ENCODE measurements at regions not wholly inside any gene's neighbourhood (a gene's known extent, or its start where the extent isn't known, plus 50 kb on each side); places are given as distances from the start of the nearest gene placed in this dataset.

GRCh38 chr2:156083763-156084493, 248.6 kb downstream of the NR4A2 start:
- no peak overlapping the region for H3K27ac ChIP-seq (ENCODE audit: low read depth in 2 of 2, low read length in 1 of 2)
- 25% methylated on average over 14 of the region's 15 CpGs for WGBS (ENCODE audit: low lambda C conversion rate)
- TF ChIP-seq SMC3 (IDR thresholded peaks at IDR 0.05; ENCODE audit: low read depth, low read length) (no peak), TAF1 (IDR thresholded peaks at IDR 0.05; ENCODE audit: borderline replicate concordance, low read depth, low read length) (no peak), TEAD4 (IDR thresholded peaks at IDR 0.05; ENCODE audit: borderline replicate concordance, insufficient read depth) (no peak), MXI1 (IDR thresholded peaks at IDR 0.05; ENCODE audit: low read depth, low read length) (no peak), NFIC (IDR thresholded peaks at IDR 0.05; ENCODE audit: borderline replicate concordance) (no peak), FOXM1 (IDR thresholded peaks at IDR 0.05; ENCODE audit: low read depth) (no peak), USF2 (IDR thresholded peaks at IDR 0.05; ENCODE audit: borderline replicate concordance, low read depth, low read length) (no peak), IRF3 (IDR thresholded peaks at IDR 0.05; ENCODE audit: low read depth, low read length) (no peak)
- no peaks in the 10 kb centered on the region; the same call in 1 of the 2 replicates for H3K9me2 ChIP-seq
- no peak overlapping the region for H3K4me3 ChIP-seq (ENCODE audit: low read depth in 2 of 2, low read length in 1 of 2)
- CTCF ChIA-PET, result no interaction called here
- H3K27me3 ChIP-seq (ENCODE audit: insufficient read depth), result no peaks in the 10 kb centered on the region
- no peaks in the 10 kb centered on the region for H3K4me1 ChIP-seq (ENCODE audit: control insufficient read depth in 1 of 2, insufficient read depth in 2 of 2, low read depth in 1 of 2, low read length in 1 of 2)
- H3F3A ChIP-seq (replicated peaks; ENCODE audit: insufficient read depth), result no peaks in the 10 kb centered on the region
- no peaks in the 10 kb centered on the region for H3K79me2 ChIP-seq (ENCODE audit: insufficient read depth)
- no peaks in the 10 kb centered on the region for H3K36me3 ChIP-seq (replicated peaks in 1 of 2; ENCODE audit: control insufficient read depth in 1 of 2, insufficient read depth in 2 of 2, low read length in 1 of 2)
- DNase-seq, result no peak
- POLR2A ChIA-PET, result no interaction called here
- no peaks in the 10 kb centered on the region for H4K20me1 ChIP-seq (ENCODE audit: insufficient read depth)
- H3K9me3 ChIP-seq, result no peaks in the 10 kb centered on the region
- H3K9ac ChIP-seq, result no peak overlapping the region
- H3K4me2 ChIP-seq, result no peak overlapping the region
- peak overlapping the region; percentile 72; the same call in 1 of the 2 replicates for H2AFZ ChIP-seq (ENCODE audit: low read depth)

- no peaks in the 10 kb centered on the region for H3K4me1 ChIP-seq (ENCODE audit: control insufficient read depth in 1 of 2, insufficient read depth in 2 of 2, low read depth in 1 of 2, low read length in 1 of 2)
- ChIA-PET CTCF (no interaction called here), POLR2A (no interaction called here)
- H4K20me1 ChIP-seq (ENCODE audit: insufficient read depth), result no peaks in the 10 kb centered on the region
- TF ChIP-seq YY1 (IDR thresholded peaks at IDR 0.05; ENCODE audit: low read depth) (no peak), FOSL2 (IDR thresholded peaks at IDR 0.05; ENCODE audit: borderline replicate concordance, low read depth) (no peak), TCF12 (IDR thresholded peaks at IDR 0.05) (no peak), RAD21 (IDR thresholded peaks at IDR 0.05; ENCODE audit: low read length) (no peak), NRF1 (IDR thresholded peaks at IDR 0.05; ENCODE audit: low read depth, low read length) (no peak), EZH2phosphoT487 (IDR thresholded peaks at IDR 0.05; ENCODE audit: borderline replicate concordance, low read depth) (no peak), MEF2A (IDR thresholded peaks at IDR 0.05; ENCODE audit: borderline replicate concordance, low read depth) (no peak), EP300 (IDR thresholded peaks at IDR 0.05; ENCODE audit: borderline replicate concordance in 1 of 2, low read depth in 1 of 2, low read length in 1 of 2) (no peak), TEAD4 (IDR thresholded peaks at IDR 0.05; ENCODE audit: borderline replicate concordance, insufficient read depth) (no peak), ZBTB33 (IDR thresholded peaks at IDR 0.05; ENCODE audit: borderline replicate concordance, low read depth) (no peak), USF2 (IDR thresholded peaks at IDR 0.05; ENCODE audit: borderline replicate concordance, low read depth, low read length) (no peak), SMC3 (IDR thresholded peaks at IDR 0.05; ENCODE audit: low read depth, low read length) (no peak), CHD2 (IDR thresholded peaks at IDR 0.05; ENCODE audit: low read length, partially characterized antibody) (no peak), USF1 (IDR thresholded peaks at IDR 0.05; ENCODE audit: borderline replicate concordance, low read depth) (no peak)
- H3K4me3 ChIP-seq (ENCODE audit: low read depth in 2 of 2, low read length in 1 of 2), result no peak overlapping the region
- WGBS (ENCODE audit: low lambda C conversion rate), result 5% methylated on average over 2 of the region's 2 CpGs
- H3K27me3 ChIP-seq (ENCODE audit: insufficient read depth), result no peaks in the 10 kb centered on the region
- no peak overlapping the region for H3K27ac ChIP-seq (ENCODE audit: low read depth in 2 of 2, low read length in 1 of 2)
- no peaks in the 10 kb centered on the region for H3F3A ChIP-seq (replicated peaks; ENCODE audit: insufficient read depth)
- H3K36me3 ChIP-seq (replicated peaks in 1 of 2; ENCODE audit: control insufficient read depth in 1 of 2, insufficient read depth in 2 of 2, low read length in 1 of 2), result no peaks in the 10 kb centered on the region
- no peaks in the 10 kb centered on the region for H3K9me3 ChIP-seq
- no peaks in the 10 kb centered on the region for H3K9me2 ChIP-seq
- H3K9ac ChIP-seq, result no peak overlapping the region
- no peak overlapping the region for H2AFZ ChIP-seq (ENCODE audit: low read depth)
- H3K79me2 ChIP-seq (ENCODE audit: insufficient read depth), result no peaks in the 10 kb centered on the region
- no peak for DNase-seq
- no peak overlapping the region for H3K4me2 ChIP-seq
Measured at GRCh38 chr2:156079845-156080244, 252.7 kb downstream of the NR4A2 start.
